ENCODE measurements at regions not wholly inside any gene's neighbourhood (a gene's known extent, or its start where the extent isn't known, plus 50 kb on each side); places are given as distances from the start of the nearest gene placed in this dataset.

- no peak overlapping the region for H2BK15ac ChIP-seq (ENCODE audit: low read length)
- POLR2A ChIA-PET (ENCODE audit: partially characterized antibody): no interaction called here
- 100% methylated on average over 1 of the region's 1 CpG; no CpG with 5 or more reads in 1 of the 2 experiments for WGBS, 2 experiments (ENCODE audit: extremely low coverage in 1 of 2, insufficient coverage in 1 of 2, insufficient read length in 1 of 2, insufficient replicate concordance in 2 of 2, low coverage in 1 of 2, low lambda C conversion rate in 2 of 2, missing lambda C conversion rate in 1 of 2)
These were observed 95.3 kb upstream of the SGK1 start for GRCh38 chr6:134413241-134413643.

More at GRCh38 chr6:134413241-134413643, 95.3 kb upstream of the SGK1 start:
- peaks cover 8 to 12% of the 10 kb centered on the region in 2 experiments for H3K9me3 ChIP-seq (ENCODE audit: insufficient read depth in 2 of 2, low read depth in 1 of 2, low read length in 1 of 2)
- no peak overlapping the region for H3K18ac ChIP-seq (ENCODE audit: extremely low read depth, low read length)
- H3K4ac ChIP-seq (replicated peaks; ENCODE audit: insufficient read length, low read depth, low read length): no peak overlapping the region
- no peak overlapping the region for H4K8ac ChIP-seq (ENCODE audit: extremely low read depth, insufficient read depth, low read length)
- H2BK12ac ChIP-seq (ENCODE audit: low read depth, low read length): no peak overlapping the region
- H2BK5ac ChIP-seq (ENCODE audit: low read depth, low read length): no peak overlapping the region
- no peak overlapping the region for H3K23ac ChIP-seq (ENCODE audit: insufficient read length)
- H3K36me3 ChIP-seq (ENCODE audit: control insufficient read depth in 2 of 4, insufficient read depth in 4 of 4, low read length in 3 of 4): no peaks in the 10 kb centered on the region
- no peak overlapping the region for H3K14ac ChIP-seq (ENCODE audit: insufficient read length)
- TF ChIP-seq BCL11A (IDR thresholded peaks at IDR 0.05; ENCODE audit: low read depth in 2 of 2, low read length in 2 of 2): no peak
- TF ChIP-seq USF2 (IDR thresholded peaks at IDR 0.05; ENCODE audit: low read length): no peak
- TF ChIP-seq RNF2 (IDR thresholded peaks at IDR 0.05; ENCODE audit: borderline replicate concordance, low read depth, low read length, missing control alignments, poor library complexity, severe bottlenecking): no peak
- no peak for TF ChIP-seq KDM1A (IDR thresholded peaks at IDR 0.05; ENCODE audit: borderline replicate concordance, low read length)
- no peak for TF ChIP-seq BACH1 (IDR thresholded peaks at IDR 0.05; ENCODE audit: low read length)
- no peak for TF ChIP-seq RXRA (IDR thresholded peaks at IDR 0.05; ENCODE audit: insufficient read depth, low read depth, low read length)
- H3K4me2 ChIP-seq (ENCODE audit: insufficient read depth in 1 of 2, low read depth in 2 of 2, low read length in 2 of 2): no peak overlapping the region
- H3K56ac ChIP-seq (replicated peaks; ENCODE audit: insufficient read length, low read depth, low read length): no peak overlapping the region
- no peak overlapping the region for H2BK20ac ChIP-seq (ENCODE audit: low read length)
- no peak overlapping the region for H2AFZ ChIP-seq (ENCODE audit: low read length)
- DNase-seq (ENCODE audit: low read depth in 1 of 2, low spot score in 2 of 2) (no peak), FAIRE-seq (no peak)
- no peaks in the 10 kb centered on the region for H4K20me1 ChIP-seq (replicated peaks in 1 of 2; ENCODE audit: control insufficient read depth in 1 of 2, insufficient read depth in 2 of 2, low read length in 2 of 2)
- H3K79me1 ChIP-seq (ENCODE audit: low read depth, low read length): no peaks in the 10 kb centered on the region
- H4K91ac ChIP-seq (replicated peaks; ENCODE audit: insufficient read length, low read length): no peak overlapping the region
- H3K79me2 ChIP-seq (ENCODE audit: control insufficient read depth in 1 of 2, insufficient read depth in 2 of 2, low read length in 2 of 2): no peaks in the 10 kb centered on the region
- no peak overlapping the region for H2BK120ac ChIP-seq (replicated peaks; ENCODE audit: low read depth, low read length)
- no peaks in the 10 kb centered on the region for H3K27me3 ChIP-seq (replicated peaks in 1 of 4; ENCODE audit: control insufficient read depth in 3 of 4, extremely low read depth in 1 of 4, insufficient read depth in 3 of 4, low read length in 3 of 4)
- H4K5ac ChIP-seq (ENCODE audit: insufficient read length, low read depth, low read length): no peak overlapping the region
- H3K4me1 ChIP-seq (replicated peaks in 1 of 4; ENCODE audit: control insufficient read depth in 3 of 4, insufficient read depth in 4 of 4, low read length in 3 of 4): no peaks in the 10 kb centered on the region
- CTCF ChIA-PET (ENCODE audit: partially characterized antibody): no interaction called here
- H3K23me2 ChIP-seq (ENCODE audit: low read depth, low read length): no peaks in the 10 kb centered on the region
- no peak overlapping the region for H3K9ac ChIP-seq (replicated peaks in 1 of 4; ENCODE audit: extremely low read depth in 1 of 4, low read depth in 3 of 4, low read length in 3 of 4)
- no peak overlapping the region for H3K27ac ChIP-seq (ENCODE audit: low read depth, low read length)
- H2AK5ac ChIP-seq (ENCODE audit: low read depth, low read length): no peak overlapping the region
- H3K4me3 ChIP-seq (ENCODE audit: extremely low read depth in 1 of 4, insufficient read depth in 2 of 4, low read depth in 3 of 4, low read length in 4 of 4): no peak overlapping the region
